ENCODE measurements at regions not wholly inside any gene's neighbourhood (a gene's known extent, or its start where the extent isn't known, plus 50 kb on each side); places are given as distances from the start of the nearest gene placed in this dataset.

- DNase-seq (ENCODE audit: low read depth): no peak
- no peak for TF ChIP-seq CTCF (IDR thresholded peaks at IDR 0.05; ENCODE audit: insufficient read depth, low read length)
- H3K4me3 ChIP-seq (ENCODE audit: low read depth, low read length): no peak overlapping the region
Observed at GRCh38 chr6:87858440-87858839, 156.4 kb upstream of the AKIRIN2 start.

- no peak for DNase-seq (ENCODE audit: low read depth)
- H3K4me3 ChIP-seq (ENCODE audit: low read depth, low read length): no peak overlapping the region
- TF ChIP-seq CTCF (IDR thresholded peaks at IDR 0.05; ENCODE audit: insufficient read depth, low read length): no peak
Observed at GRCh38 chr6:87851674-87852299, 149.8 kb upstream of the AKIRIN2 start.

GRCh38 chr6:87848616-87849015 is 146.6 kb upstream of the AKIRIN2 start:
- TF ChIP-seq CTCF (IDR thresholded peaks at IDR 0.05; ENCODE audit: insufficient read depth, low read length): no peak

GRCh38 chr6:87847830-87848210 is 145.8 kb upstream of the AKIRIN2 start:
- DNase-seq (ENCODE audit: low read depth): no peak
- H3K4me3 ChIP-seq (ENCODE audit: low read depth, low read length): no peak overlapping the region
- no peak for TF ChIP-seq CTCF (IDR thresholded peaks at IDR 0.05; ENCODE audit: insufficient read depth, low read length)

More at GRCh38 chr6:87848616-87849015, 146.6 kb upstream of the AKIRIN2 start:
- DNase-seq (ENCODE audit: low read depth): peak; percentile 16
- no peak overlapping the region for H3K4me3 ChIP-seq (ENCODE audit: low read depth, low read length)

GRCh38 chr6:87847135-87847829 is 145.2 kb upstream of the AKIRIN2 start:
- DNase-seq (ENCODE audit: low read depth): no peak
- TF ChIP-seq CTCF (IDR thresholded peaks at IDR 0.05; ENCODE audit: insufficient read depth, low read length): no peak
- H3K4me3 ChIP-seq (ENCODE audit: low read depth, low read length): no peak overlapping the region

- H3K4me3 ChIP-seq (ENCODE audit: low read depth, low read length): no peak overlapping the region
- no peak for DNase-seq (ENCODE audit: low read depth)
- TF ChIP-seq CTCF (IDR thresholded peaks at IDR 0.05; ENCODE audit: insufficient read depth, low read length): no peak
Observed at GRCh38 chr6:87846434-87846833, 144.4 kb upstream of the AKIRIN2 start.
